Fibroblast of mammary gland (primary cell): ENCODE measurements at regions not wholly inside any gene's neighbourhood (a gene's known extent, or its start where the extent isn't known, plus 50 kb on each side); places are given as distances from the start of the nearest gene placed in this dataset.

Experiments
- DNase-seq: peaks from one replicate; pipeline ENCODE4 v3.0.0-alpha.2; 2010; ENCODE audit warnings: low read depth
- H3K4me3 ChIP-seq: 2 replicates; pipeline ENCODE4 v1.5.1; 2011; ENCODE audit warnings: low read depth, mild to moderate bottlenecking, low read length, moderate library complexity; ENCODE audit not compliant: control insufficient read depth
- TF ChIP-seq, protein P1 (sequence below): conservative IDR thresholded peaks from 2 replicates; pipeline ENCODE4 v1.5.1; 2011; ENCODE audit warnings: low read depth, low read length, inconsistent platforms; ENCODE audit not compliant: control insufficient read depth, insufficient read depth

DNA sequence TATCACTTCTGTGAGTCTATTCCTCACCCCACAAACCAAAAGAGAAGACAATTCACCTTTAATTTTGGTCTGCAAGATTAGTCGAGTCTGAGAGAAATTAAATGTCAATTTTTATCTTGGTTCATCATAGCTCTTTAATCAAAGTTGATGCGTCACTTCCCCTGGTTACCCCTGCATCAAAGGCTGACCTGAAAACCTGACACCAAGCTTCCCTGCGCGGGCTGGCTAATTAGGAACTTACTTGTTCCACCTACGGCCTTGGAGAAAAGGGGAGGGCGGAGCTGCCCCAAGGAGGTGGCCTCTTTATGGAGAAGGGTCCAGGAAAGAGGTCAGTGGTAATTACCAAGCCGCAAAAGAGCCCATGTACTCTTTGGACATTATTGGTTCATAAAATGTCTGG lies 218.4 kb downstream of the ARRDC4 start:
- TF ChIP-seq, protein P1, sequence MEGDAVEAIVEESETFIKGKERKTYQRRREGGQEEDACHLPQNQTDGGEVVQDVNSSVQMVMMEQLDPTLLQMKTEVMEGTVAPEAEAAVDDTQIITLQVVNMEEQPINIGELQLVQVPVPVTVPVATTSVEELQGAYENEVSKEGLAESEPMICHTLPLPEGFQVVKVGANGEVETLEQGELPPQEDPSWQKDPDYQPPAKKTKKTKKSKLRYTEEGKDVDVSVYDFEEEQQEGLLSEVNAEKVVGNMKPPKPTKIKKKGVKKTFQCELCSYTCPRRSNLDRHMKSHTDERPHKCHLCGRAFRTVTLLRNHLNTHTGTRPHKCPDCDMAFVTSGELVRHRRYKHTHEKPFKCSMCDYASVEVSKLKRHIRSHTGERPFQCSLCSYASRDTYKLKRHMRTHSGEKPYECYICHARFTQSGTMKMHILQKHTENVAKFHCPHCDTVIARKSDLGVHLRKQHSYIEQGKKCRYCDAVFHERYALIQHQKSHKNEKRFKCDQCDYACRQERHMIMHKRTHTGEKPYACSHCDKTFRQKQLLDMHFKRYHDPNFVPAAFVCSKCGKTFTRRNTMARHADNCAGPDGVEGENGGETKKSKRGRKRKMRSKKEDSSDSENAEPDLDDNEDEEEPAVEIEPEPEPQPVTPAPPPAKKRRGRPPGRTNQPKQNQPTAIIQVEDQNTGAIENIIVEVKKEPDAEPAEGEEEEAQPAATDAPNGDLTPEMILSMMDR = no peak
- no peak for DNase-seq
- no peak overlapping the region for H3K4me3 ChIP-seq

GRCh38 chr15:98187549-98187948 lies 227.0 kb downstream of the ARRDC4 start:
- TF ChIP-seq, protein P1 = no peak
- no peak overlapping the region for H3K4me3 ChIP-seq
- DNase-seq = no peak

DNA sequence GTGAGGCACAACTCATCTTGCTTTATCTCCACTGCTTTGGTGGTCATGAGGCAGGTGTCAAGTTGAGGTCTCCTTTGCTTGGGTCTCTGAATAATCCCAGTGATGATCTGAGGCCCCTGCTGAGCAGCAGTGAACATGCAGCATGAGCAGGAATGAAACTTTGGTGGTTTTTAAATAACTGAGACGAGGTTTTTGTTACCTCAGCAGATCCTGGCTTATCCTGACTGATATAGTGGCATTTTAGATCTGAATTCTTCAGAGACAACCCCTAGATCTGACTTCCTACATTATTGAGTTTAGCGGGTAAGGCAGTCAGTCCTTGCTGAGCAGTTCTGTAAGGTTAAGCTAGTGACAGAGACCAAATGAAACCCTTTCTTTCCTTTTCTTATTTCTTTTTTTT lies 230.4 kb downstream of the ARRDC4 start:
- TF ChIP-seq, protein P1 = no peak
- DNase-seq = no peak
- H3K4me3 ChIP-seq = no peak overlapping the region

DNA sequence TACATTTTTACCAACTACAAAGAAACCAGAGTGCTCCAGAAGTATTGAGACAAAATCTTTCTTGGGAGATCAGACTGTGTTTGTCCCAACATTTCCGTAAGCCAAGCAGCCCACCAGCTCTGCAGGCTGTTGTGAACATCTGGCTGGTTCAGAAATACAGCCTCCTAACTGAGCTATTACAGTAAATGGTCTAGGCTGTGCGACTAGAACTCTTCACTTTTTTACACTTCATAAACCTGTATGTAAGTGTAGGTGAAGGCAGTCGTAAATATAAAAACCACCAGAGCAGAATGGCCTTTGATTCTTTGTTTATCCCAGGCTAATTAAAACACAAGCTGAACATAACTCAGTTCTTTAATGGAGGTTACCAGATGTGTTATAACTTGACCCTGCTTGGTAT lies 235.3 kb downstream of the ARRDC4 start:
- TF ChIP-seq, protein P1 = no peak
- no peak overlapping the region for H3K4me3 ChIP-seq
- no peak for DNase-seq

GRCh38 chr15:98196371-98196770 lies 235.9 kb downstream of the ARRDC4 start:
- TF ChIP-seq, protein P1 = no peak
- DNase-seq = no peak
- no peak overlapping the region for H3K4me3 ChIP-seq

- H3K4me3 ChIP-seq = no peak overlapping the region
- DNase-seq = no peak
- TF ChIP-seq, protein P1 = no peak
Observed at GRCh38 chr15:98202256-98202655, 241.8 kb downstream of the ARRDC4 start.
